AG04449 (cell line): ENCODE measurements at regions not wholly inside any gene's neighbourhood (a gene's known extent, or its start where the extent isn't known, plus 50 kb on each side); places are given as distances from the start of the nearest gene placed in this dataset.

ENCODE experiments used
- CTCF ChIA-PET: fragments of 350-600 bp; formaldehyde crosslinking; extraction: SDS; loops from one replicate; lab custom pipeline; 2021; ENCODE audit warnings: antibody characterized with exemption; lab: Yijun Ruan, JAX
- POLR2A ChIA-PET: fragments of 400-600, 350-600 bp; formaldehyde crosslinking; extraction: SDS; loops from one replicate; lab custom pipeline; 2020; ENCODE audit warnings: antibody characterized with exemption, inconsistent platforms; lab: Yijun Ruan, JAX
- DNase-seq: peaks from one replicate; pipeline ENCODE4 v3.0.0-alpha.2; 2010; ENCODE audit warnings: low read depth, low spot score
- H3K4me3 ChIP-seq: 2 replicates; pipeline ENCODE4 v1.5.1; 2011; ENCODE audit warnings: low read depth, mild to moderate bottlenecking, control low read depth, low read length
- TF ChIP-seq, protein P1 (sequence below): IDR thresholded peaks from one replicate; pipeline ENCODE4 v1.5.1; 2011; ENCODE audit warnings: mild to moderate bottlenecking, moderate library complexity, low read length, control low read depth, inconsistent platforms; ENCODE audit not compliant: insufficient read depth; ENCODE audit errors: missing control alignments

DNA sequence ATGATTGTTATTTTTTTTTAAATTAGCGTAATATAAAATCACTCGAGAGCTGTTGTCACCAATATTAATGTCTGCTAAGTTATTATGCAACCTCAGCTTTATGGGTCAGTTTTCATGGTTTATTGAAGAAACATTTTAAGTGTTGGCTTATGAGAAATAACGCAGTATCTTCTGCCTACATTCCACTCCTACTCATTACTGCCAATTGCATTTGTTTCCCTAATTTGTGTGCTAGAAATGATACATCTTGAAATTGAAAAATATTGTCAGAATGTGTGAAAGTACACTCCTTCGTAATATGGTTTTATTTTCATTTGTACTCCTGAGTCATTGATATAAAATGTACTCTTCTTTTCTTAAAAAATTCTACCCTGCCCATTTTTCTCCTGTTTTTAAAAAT lies 333.3 kb upstream of the HSF2 start:
- TF ChIP-seq, protein P1, sequence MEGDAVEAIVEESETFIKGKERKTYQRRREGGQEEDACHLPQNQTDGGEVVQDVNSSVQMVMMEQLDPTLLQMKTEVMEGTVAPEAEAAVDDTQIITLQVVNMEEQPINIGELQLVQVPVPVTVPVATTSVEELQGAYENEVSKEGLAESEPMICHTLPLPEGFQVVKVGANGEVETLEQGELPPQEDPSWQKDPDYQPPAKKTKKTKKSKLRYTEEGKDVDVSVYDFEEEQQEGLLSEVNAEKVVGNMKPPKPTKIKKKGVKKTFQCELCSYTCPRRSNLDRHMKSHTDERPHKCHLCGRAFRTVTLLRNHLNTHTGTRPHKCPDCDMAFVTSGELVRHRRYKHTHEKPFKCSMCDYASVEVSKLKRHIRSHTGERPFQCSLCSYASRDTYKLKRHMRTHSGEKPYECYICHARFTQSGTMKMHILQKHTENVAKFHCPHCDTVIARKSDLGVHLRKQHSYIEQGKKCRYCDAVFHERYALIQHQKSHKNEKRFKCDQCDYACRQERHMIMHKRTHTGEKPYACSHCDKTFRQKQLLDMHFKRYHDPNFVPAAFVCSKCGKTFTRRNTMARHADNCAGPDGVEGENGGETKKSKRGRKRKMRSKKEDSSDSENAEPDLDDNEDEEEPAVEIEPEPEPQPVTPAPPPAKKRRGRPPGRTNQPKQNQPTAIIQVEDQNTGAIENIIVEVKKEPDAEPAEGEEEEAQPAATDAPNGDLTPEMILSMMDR, result no peak
- H3K4me3 ChIP-seq, result no peak overlapping the region
- no peak for DNase-seq
- ChIA-PET CTCF (no interaction called here), POLR2A (no interaction called here)

DNA sequence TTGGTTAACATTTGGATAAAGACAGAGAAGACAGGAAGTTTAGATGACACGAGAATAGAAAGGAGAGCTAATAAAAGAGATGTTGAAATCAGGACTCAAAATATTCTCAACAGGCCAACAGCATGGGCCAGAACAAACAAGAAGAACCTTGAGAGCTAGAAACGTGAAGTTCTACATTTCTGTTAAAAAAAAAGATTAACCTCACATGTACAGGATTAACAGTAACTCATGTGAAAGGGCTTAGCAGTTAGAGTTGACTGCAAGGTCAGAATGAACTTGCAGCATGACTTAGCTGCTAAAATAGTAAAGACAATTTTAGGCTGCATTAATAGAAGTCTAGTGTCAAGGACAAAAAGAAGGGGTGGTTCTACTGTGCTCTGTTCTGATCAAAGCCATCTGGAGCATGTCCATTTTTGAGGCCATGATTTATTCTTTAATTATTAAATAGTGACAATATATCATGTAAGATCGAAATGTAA lies 331.1 kb upstream of the HSF2 start:
- no peak for DNase-seq
- TF ChIP-seq, protein P1, result no peak
- POLR2A ChIA-PET, result no interaction called here
- H3K4me3 ChIP-seq, result no peak overlapping the region
- CTCF ChIA-PET, result no interaction called here

DNA sequence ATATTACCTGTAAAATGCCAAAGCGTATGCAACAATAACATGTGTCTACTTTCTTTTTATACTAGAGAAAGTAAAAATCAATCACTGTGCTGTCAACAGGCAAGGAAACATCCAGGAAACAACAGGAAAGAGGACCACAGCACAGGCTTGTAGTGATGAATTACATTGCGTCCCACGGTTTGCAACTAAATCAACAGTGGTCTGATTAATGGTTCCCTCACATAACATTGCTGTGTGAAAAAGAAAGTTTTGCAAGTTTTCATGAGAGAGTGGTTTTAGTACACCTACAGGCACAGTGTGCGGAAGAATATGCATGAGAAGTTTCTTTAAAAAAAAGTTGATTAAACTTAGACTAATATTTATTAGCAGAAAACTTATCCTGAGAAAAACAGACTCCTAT lies 329.5 kb upstream of the HSF2 start:
- ChIA-PET POLR2A (no interaction called here), CTCF (interaction anchor here (1.0 kb wide), 1 partner anchor 220 kb away, joined by 3 read pairs; no protein-coding TSS in a partner anchor)
- TF ChIP-seq, protein P1, result no peak
- DNase-seq, result no peak
- no peak overlapping the region for H3K4me3 ChIP-seq

DNA sequence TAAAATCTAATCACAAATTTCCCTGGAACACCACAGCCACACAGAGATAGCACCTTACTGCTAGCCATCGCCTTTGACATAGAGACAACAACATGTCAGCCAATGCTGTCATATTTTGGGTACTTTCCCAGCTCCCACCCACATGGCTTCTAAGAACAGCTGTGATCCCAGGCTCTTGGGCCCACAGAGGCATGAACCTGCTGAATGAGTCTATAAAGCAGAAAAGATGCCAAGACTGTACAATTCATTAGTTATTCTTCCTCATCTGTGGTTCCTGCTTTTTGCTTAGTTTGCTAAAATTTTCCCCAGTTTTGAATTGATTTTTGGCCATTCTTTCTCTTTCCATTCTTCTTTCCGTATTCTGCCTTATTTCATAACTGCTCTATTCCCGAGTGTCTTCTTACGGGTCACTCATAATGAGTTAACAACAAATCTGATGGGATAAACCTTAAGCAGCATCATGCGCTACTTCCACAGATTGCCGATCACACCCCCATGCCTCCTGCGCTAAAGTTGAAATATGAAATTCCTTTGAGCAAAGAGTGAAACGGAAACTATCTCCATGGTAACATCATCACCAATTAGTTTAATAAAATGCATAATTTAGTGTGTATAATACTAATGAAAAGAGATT lies 327.3 kb upstream of the HSF2 start:
- TF ChIP-seq, protein P1, result no peak
- no peak for DNase-seq
- H3K4me3 ChIP-seq, result no peak overlapping the region
- ChIA-PET CTCF (no interaction called here), POLR2A (no interaction called here)

DNA sequence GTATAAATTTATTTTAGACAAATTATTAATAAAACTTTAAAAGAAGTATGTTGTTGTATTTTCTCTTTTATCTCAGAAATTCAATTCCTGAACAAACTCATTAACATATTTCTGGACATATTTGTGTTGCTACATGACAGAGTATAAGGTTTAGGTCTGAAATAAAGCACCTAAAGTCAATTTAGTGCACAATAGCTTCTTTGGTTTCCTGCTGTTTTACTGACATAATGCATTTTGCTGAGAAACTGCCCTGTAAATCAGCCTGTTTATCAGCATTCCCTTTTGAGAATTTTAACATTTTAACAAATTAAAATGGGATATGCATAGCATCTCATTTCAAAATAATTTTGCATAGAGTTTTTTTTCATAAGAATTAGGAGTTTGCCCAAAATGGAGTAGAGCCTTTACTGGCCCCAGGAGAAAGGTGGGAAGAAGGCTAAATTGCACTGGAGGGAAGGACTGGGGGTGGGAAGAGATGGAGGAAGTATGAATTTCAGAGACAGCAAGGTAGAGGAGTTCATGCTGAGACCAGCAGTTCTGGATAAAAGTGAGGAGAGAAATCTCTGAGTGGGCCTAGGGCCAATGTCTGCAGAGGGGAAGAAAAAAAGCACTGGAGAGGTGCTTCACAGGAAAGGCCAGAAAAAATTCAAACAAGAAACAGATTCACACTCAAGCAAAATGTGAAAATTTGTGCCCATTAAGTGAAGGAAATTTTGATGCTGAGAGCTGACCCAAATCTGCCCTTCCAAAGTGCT lies 324.2 kb upstream of the HSF2 start:
- no peak for DNase-seq
- CTCF ChIA-PET, result no interaction called here
- TF ChIP-seq, protein P1, result no peak
- no peak overlapping the region for H3K4me3 ChIP-seq
- POLR2A ChIA-PET, result no interaction called here

DNA sequence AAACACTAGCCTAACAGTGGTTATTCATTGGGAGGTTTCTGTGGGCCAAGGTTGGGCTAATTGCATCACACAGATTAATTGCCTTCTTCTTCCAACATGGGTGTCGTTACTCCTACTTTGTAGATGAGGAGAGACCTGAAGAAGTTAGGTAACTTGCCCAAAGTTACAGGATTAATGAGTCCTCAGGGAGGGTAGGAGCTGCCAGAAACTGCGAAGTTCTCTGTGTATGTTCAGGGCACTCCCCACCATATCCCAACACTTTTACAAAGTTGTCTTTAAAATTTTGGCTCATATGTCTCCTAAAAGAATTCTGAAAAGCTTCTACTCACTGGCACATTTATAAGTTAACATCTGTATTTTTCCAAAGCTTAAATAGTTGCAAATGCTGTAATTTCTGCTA lies 323.5 kb upstream of the HSF2 start:
- no peak for DNase-seq
- no peak overlapping the region for H3K4me3 ChIP-seq
- POLR2A ChIA-PET, result no interaction called here
- CTCF ChIA-PET, result no interaction called here
- TF ChIP-seq, protein P1, result no peak
